NOMO-1 treated with dmso at 0.1 percent for 144 hours (cell line): ENCODE measurements at regions not wholly inside any gene's neighbourhood (a gene's known extent, or its start where the extent isn't known, plus 50 kb on each side); places are given as distances from the start of the nearest gene placed in this dataset.
"Not testable (repeated sequence)": the region's sequence is repeated elsewhere in the genome, so short reads cannot be mapped to it uniquely, and the experiment has no call there.

Experiments
- DNase-seq: peaks from one replicate; lab custom pipeline; 2025; ENCODE audit not compliant: unreplicated experiment; lab: John Stamatoyannopoulos, UW

GRCh38 chr20:52054123-52054522, 137.5 kb downstream of the ZFP64 start:
- DNase-seq, result no peak

GRCh38 chr20:52049001-52049731, 142.4 kb downstream of the ZFP64 start:
- no peak for DNase-seq

GRCh38 chr20:52047811-52048764, 143.5 kb downstream of the ZFP64 start:
- no peak for DNase-seq

GRCh38 chr20:52041966-52042365, 149.6 kb downstream of the ZFP64 start:
- DNase-seq, result no peak

GRCh38 chr20:52039790-52040189, 151.8 kb downstream of the ZFP64 start:
- no peak for DNase-seq

GRCh38 chr20:52038632-52039031, 152.9 kb downstream of the ZFP64 start:
- DNase-seq, result not testable (repeated sequence)

GRCh38 chr20:52037370-52037769, 154.2 kb downstream of the ZFP64 start:
- no peak for DNase-seq

- no peak for DNase-seq
Observed at GRCh38 chr20:52035977-52036376, 155.6 kb downstream of the ZFP64 start.

GRCh38 chr20:52035498-52035897, 156.1 kb downstream of the ZFP64 start:
- no peak for DNase-seq

- DNase-seq, result no peak
Observed at GRCh38 chr20:52034581-52034980, 157.0 kb downstream of the ZFP64 start.

GRCh38 chr20:52033313-52033712, 158.3 kb downstream of the ZFP64 start:
- no peak for DNase-seq

- DNase-seq, result not testable (repeated sequence)
Observed at GRCh38 chr20:52032304-52032683, 159.3 kb downstream of the ZFP64 start.

GRCh38 chr20:52031563-52032303, 159.8 kb downstream of the ZFP64 start:
- no peak for DNase-seq

- no peak for DNase-seq
Observed at GRCh38 chr20:52031206-52031562, 160.4 kb downstream of the ZFP64 start.

GRCh38 chr20:52029129-52029528, 162.4 kb downstream of the ZFP64 start:
- not testable (repeated sequence) for DNase-seq

- no peak for DNase-seq
Observed at GRCh38 chr20:52025938-52026337, 165.6 kb downstream of the ZFP64 start.

- DNase-seq, result no peak
Observed at GRCh38 chr20:52019313-52019712, 172.3 kb downstream of the ZFP64 start.

GRCh38 chr20:52017669-52018317, 173.8 kb downstream of the ZFP64 start:
- DNase-seq, result no peak

GRCh38 chr20:52016022-52016421, 175.6 kb downstream of the ZFP64 start:
- DNase-seq, result no peak

- DNase-seq, result no peak
Observed at GRCh38 chr20:52015155-52015554, 176.4 kb downstream of the ZFP64 start.

GRCh38 chr20:52012079-52012478, 179.5 kb downstream of the ZFP64 start:
- DNase-seq, result no peak
